ENCODE measurements at regions not wholly inside any gene's neighbourhood (a gene's known extent, or its start where the extent isn't known, plus 50 kb on each side); places are given as distances from the start of the nearest gene placed in this dataset.
A peak's percentile ranks its signal among the peaks of the same experiment; 100 is the strongest.
"Not testable (repeated sequence)": the region's sequence is repeated elsewhere in the genome, so short reads cannot be mapped to it uniquely, and the experiment has no call there.

GRCh38 chr6:169109411-169110220, 144.0 kb downstream of the THBS2 start:
- no peak for TF ChIP-seq CTCF (conservative IDR thresholded peaks at IDR 0.05; ENCODE audit: low read depth)
- POLR2A ChIA-PET (ENCODE audit: low non-redundant PET), result no interaction called here
- CTCF ChIA-PET, result no interaction called here
- DNase-seq (ENCODE audit: low spot score), result no peak
- H3K27ac ChIP-seq, result no peak overlapping the region

- no peak for DNase-seq (ENCODE audit: low spot score)
- POLR2A ChIA-PET (ENCODE audit: low non-redundant PET), result no interaction called here
- CTCF ChIA-PET, result no interaction called here
Observed at GRCh38 chr6:169108753-169109152, 144.9 kb downstream of the THBS2 start.

DNA sequence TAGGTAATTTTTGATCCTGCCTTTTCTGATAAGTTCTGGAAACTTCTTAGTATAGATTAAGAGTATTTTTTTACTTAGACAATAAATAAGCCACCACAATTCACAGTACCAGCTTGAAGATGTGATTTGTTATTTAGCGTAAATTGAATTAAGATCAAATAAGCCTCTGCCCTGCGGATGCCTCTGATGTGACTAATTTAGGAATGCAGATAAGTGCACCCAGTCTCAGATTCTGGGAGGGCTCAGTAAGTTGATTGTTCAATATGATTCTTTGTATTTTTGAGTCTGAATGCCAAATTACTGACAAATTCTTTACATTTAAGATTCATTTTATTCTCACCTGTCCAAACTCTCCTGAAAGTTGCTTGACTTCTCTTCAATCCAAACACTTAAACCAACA, 147.5 kb downstream of the THBS2 start:
- no peak overlapping the region for H3K27ac ChIP-seq
- ChIA-PET CTCF (no interaction called here), POLR2A (ENCODE audit: low non-redundant PET) (no interaction called here)
- no peak for DNase-seq (ENCODE audit: low spot score)
- TF ChIP-seq CTCF (conservative IDR thresholded peaks at IDR 0.05; ENCODE audit: low read depth), result no peak

More at GRCh38 chr6:169108753-169109152, 144.9 kb downstream of the THBS2 start:
- no peak overlapping the region for H3K27ac ChIP-seq
- no peak for TF ChIP-seq CTCF (conservative IDR thresholded peaks at IDR 0.05; ENCODE audit: low read depth)

DNA sequence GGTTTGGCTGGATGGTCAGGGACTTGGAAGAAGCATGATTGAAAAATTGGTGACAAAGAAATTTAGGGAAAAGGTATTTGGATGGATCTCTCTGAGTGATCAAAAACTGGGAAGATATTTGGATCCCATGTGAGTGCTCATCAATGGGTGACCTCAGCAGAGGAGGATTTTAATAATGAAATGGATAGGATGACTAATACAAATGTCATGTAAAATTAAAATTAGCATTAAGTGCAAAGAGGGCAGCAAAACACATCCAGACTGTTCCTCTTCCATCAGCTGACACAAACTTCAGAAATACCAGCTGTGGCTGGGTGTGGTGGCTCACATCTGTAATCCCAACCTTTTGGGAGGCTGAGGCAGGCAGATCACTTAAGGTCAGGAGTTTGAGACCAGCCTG, 151.7 kb downstream of the THBS2 start:
- ChIA-PET CTCF (interaction anchor here (0.5 to 0.6 kb wide), 2 partner anchors 804 to 1373 kb away, joined by 3 to 4 read pairs; no protein-coding TSS in a partner anchor), POLR2A (ENCODE audit: low non-redundant PET) (no interaction called here)
- no peak overlapping the region for H3K27ac ChIP-seq
- DNase-seq (ENCODE audit: low spot score), result no peak
- no peak for TF ChIP-seq CTCF (conservative IDR thresholded peaks at IDR 0.05; ENCODE audit: low read depth)

DNA sequence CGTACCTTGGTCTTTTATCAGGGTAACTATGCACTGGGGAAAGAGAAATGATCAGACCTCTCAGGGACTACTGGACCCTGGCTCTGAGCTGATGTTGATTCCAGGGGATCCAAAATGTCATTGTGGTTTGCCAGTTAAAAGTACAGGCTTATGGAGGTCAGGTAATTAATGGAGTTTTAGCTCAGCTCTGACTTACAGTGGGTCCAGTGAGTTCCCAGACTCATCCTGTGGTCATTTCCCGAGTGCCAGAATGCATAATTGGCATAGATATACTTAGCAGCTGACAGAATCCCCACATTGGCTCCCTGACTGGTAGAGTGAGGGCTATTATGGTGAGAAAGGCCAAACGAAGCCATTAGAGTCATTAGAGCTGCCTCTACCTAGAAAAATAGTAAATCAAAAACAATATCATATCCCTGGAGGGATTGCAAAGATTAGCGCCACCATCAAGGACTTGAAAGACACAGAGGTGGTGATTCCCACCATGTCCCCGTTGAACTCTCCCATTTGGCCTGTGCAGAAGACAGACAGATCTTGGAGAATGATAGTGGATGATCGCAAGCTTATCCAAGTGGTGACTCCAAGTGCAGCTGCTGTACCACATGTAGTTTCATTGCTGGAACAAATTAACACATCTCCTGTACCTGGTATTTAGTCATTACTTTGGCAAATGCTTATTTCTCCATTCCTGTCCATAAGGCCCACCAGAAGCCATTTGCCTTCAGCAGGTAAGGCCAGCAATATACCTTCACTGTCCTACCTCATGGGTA, 152.4 kb downstream of the THBS2 start:
- CTCF ChIA-PET, result interaction anchor here (0.6 kb wide), 2 partner anchors 57 to 772 kb away, joined by 3 read pairs; no protein-coding TSS in a partner anchor
- TF ChIP-seq CTCF (conservative IDR thresholded peaks at IDR 0.05; ENCODE audit: low read depth), result no peak
- H3K27ac ChIP-seq, result no peak overlapping the region
- no peak for DNase-seq (ENCODE audit: low spot score)
- POLR2A ChIA-PET (ENCODE audit: low non-redundant PET), result no interaction called here

GRCh38 chr6:169099411-169100202, 154.0 kb downstream of the THBS2 start:
- no peak for TF ChIP-seq CTCF (conservative IDR thresholded peaks at IDR 0.05; ENCODE audit: low read depth)
- ChIA-PET CTCF (interaction anchor here (0.6 to 0.8 kb wide), 3 partner anchors 78 to 189 kb away, joined by 3 to 4 read pairs (median 3); no protein-coding TSS in a partner anchor), POLR2A (ENCODE audit: low non-redundant PET) (no interaction called here)
- no peak overlapping the region for H3K27ac ChIP-seq
- peak; percentile 15 for DNase-seq (ENCODE audit: low spot score)

DNA sequence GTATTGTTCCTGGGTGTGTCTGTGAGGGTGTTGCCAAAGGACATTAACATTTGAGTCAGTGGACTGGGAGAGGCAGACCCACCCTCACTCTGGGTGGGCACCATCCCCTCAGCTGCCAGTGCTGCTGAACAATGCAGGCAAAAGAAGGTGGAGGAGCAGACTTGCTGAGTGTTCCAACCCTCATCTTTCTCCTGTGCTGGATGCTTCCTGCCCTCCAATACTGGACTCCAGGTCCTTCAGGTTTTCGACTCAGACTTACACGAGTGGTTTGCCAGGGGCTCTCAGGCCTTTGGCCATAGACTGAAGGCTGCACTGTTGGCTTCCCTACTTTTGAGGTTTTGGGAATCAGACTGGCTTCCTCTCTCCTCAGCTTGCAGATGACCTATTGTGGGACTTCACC, 155.0 kb downstream of the THBS2 start:
- CTCF ChIA-PET; POLR2A ChIA-PET (ENCODE audit: low non-redundant PET); H3K27ac ChIP-seq: not testable (repeated sequence)

More for the DNA sequence above, 155.0 kb downstream of the THBS2 start:
- DNase-seq (ENCODE audit: low spot score), result not testable (repeated sequence)
